ENCODE measurements at regions not wholly inside any gene's neighbourhood (a gene's known extent, or its start where the extent isn't known, plus 50 kb on each side); places are given as distances from the start of the nearest gene placed in this dataset.
"Not testable (repeated sequence)": the region's sequence is repeated elsewhere in the genome, so short reads cannot be mapped to it uniquely, and the experiment has no call there.

- no peaks in the 10 kb centered on the region for H3K36me3 Mint-ChIP-seq (ENCODE audit: low read depth, unreplicated experiment)
- H3K4me1 Mint-ChIP-seq (ENCODE audit: unreplicated experiment), result peaks cover 5% of the 10 kb centered on the region
- H3K9me3 Mint-ChIP-seq (ENCODE audit: unreplicated experiment), result no peaks in the 10 kb centered on the region
- H3K4me3 Mint-ChIP-seq (ENCODE audit: unreplicated experiment), result no peak overlapping the region
- no peak overlapping the region for H3K27ac Mint-ChIP-seq (ENCODE audit: unreplicated experiment)
- no peak for TF ChIP-seq CTCF (IDR thresholded peaks at IDR 0.05; ENCODE audit: unreplicated experiment)
- DNase-seq (ENCODE audit: low spot score), result no peak
- H3K27me3 Mint-ChIP-seq (ENCODE audit: unreplicated experiment), result peaks cover 11% of the 10 kb centered on the region
Observed at GRCh38 chr4:3877868-3878267, 111.7 kb downstream of the ADRA2C start.

GRCh38 chr4:3878678-3879077, 112.5 kb downstream of the ADRA2C start:
- DNase-seq (ENCODE audit: low spot score), result no peak
- peaks cover 2% of the 10 kb centered on the region for H3K4me1 Mint-ChIP-seq (ENCODE audit: unreplicated experiment)
- no peaks in the 10 kb centered on the region for H3K9me3 Mint-ChIP-seq (ENCODE audit: unreplicated experiment)
- no peaks in the 10 kb centered on the region for H3K36me3 Mint-ChIP-seq (ENCODE audit: low read depth, unreplicated experiment)
- peaks cover 7% of the 10 kb centered on the region for H3K27me3 Mint-ChIP-seq (ENCODE audit: unreplicated experiment)
- no peak for TF ChIP-seq CTCF (IDR thresholded peaks at IDR 0.05; ENCODE audit: unreplicated experiment)
- H3K27ac Mint-ChIP-seq (ENCODE audit: unreplicated experiment), result no peak overlapping the region
- H3K4me3 Mint-ChIP-seq (ENCODE audit: unreplicated experiment), result no peak overlapping the region

- TF ChIP-seq CTCF (IDR thresholded peaks at IDR 0.05; ENCODE audit: unreplicated experiment), result no peak
- Mint-ChIP-seq H3K4me3 (ENCODE audit: unreplicated experiment) (no peak overlapping the region), H3K27ac (ENCODE audit: unreplicated experiment) (no peak overlapping the region), H3K36me3 (ENCODE audit: low read depth, unreplicated experiment) (no peaks in the 10 kb centered on the region), H3K9me3 (ENCODE audit: unreplicated experiment) (no peaks in the 10 kb centered on the region), H3K4me1 (ENCODE audit: unreplicated experiment) (peaks cover 2% of the 10 kb centered on the region), H3K27me3 (ENCODE audit: unreplicated experiment) (peaks cover 7% of the 10 kb centered on the region)
- no peak for DNase-seq (ENCODE audit: low spot score)
Observed at GRCh38 chr4:3879681-3880614, 113.8 kb downstream of the ADRA2C start.

- Mint-ChIP-seq H3K36me3 (ENCODE audit: low read depth, unreplicated experiment) (no peaks in the 10 kb centered on the region), H3K4me1 (ENCODE audit: unreplicated experiment) (peaks cover 2% of the 10 kb centered on the region), H3K27ac (ENCODE audit: unreplicated experiment) (no peak overlapping the region), H3K9me3 (ENCODE audit: unreplicated experiment) (no peaks in the 10 kb centered on the region), H3K27me3 (ENCODE audit: unreplicated experiment) (peaks cover 7% of the 10 kb centered on the region), H3K4me3 (ENCODE audit: unreplicated experiment) (no peak overlapping the region)
- peak; percentile 72 for TF ChIP-seq CTCF (IDR thresholded peaks at IDR 0.05; ENCODE audit: unreplicated experiment)
- peak; percentile 90 for DNase-seq (ENCODE audit: low spot score)
Observed at GRCh38 chr4:3880615-3881120, 114.5 kb downstream of the ADRA2C start.

- not testable (repeated sequence) for H3K36me3 Mint-ChIP-seq (ENCODE audit: low read depth, unreplicated experiment); H3K27me3 Mint-ChIP-seq (ENCODE audit: unreplicated experiment); H3K4me1 Mint-ChIP-seq (ENCODE audit: unreplicated experiment); H3K4me3 Mint-ChIP-seq (ENCODE audit: unreplicated experiment); H3K27ac Mint-ChIP-seq (ENCODE audit: unreplicated experiment); DNase-seq (ENCODE audit: low spot score); H3K9me3 Mint-ChIP-seq (ENCODE audit: unreplicated experiment)
Observed at GRCh38 chr4:3882316-3882885, 116.2 kb downstream of the ADRA2C start.

- DNase-seq (ENCODE audit: low spot score), result not testable (repeated sequence)
Observed at GRCh38 chr4:3884261-3884660, 118.1 kb downstream of the ADRA2C start.

GRCh38 chr4:3893590-3893989, 127.4 kb downstream of the ADRA2C start:
- H3K27me3 Mint-ChIP-seq (ENCODE audit: unreplicated experiment); H3K9me3 Mint-ChIP-seq (ENCODE audit: unreplicated experiment); H3K27ac Mint-ChIP-seq (ENCODE audit: unreplicated experiment); H3K36me3 Mint-ChIP-seq (ENCODE audit: low read depth, unreplicated experiment); H3K4me3 Mint-ChIP-seq (ENCODE audit: unreplicated experiment); H3K4me1 Mint-ChIP-seq (ENCODE audit: unreplicated experiment): not testable (repeated sequence)
- peak; percentile 48 for DNase-seq (ENCODE audit: low spot score)

More at GRCh38 chr4:3884261-3884660, 118.1 kb downstream of the ADRA2C start:
- H3K36me3 Mint-ChIP-seq (ENCODE audit: low read depth, unreplicated experiment); H3K4me1 Mint-ChIP-seq (ENCODE audit: unreplicated experiment); H3K4me3 Mint-ChIP-seq (ENCODE audit: unreplicated experiment); H3K9me3 Mint-ChIP-seq (ENCODE audit: unreplicated experiment); H3K27ac Mint-ChIP-seq (ENCODE audit: unreplicated experiment); H3K27me3 Mint-ChIP-seq (ENCODE audit: unreplicated experiment): not testable (repeated sequence)
